Endothelial cell of umbilical vein (primary cell): ENCODE measurements at regions not wholly inside any gene's neighbourhood (a gene's known extent, or its start where the extent isn't known, plus 50 kb on each side); places are given as distances from the start of the nearest gene placed in this dataset.

Source experiments
- EZH2 ChIP-seq: IDR thresholded peaks from 2 replicates; pipeline ENCODE4 v1.6.1; 2012; ENCODE audit warnings: borderline replicate concordance, low read depth, mild to moderate bottlenecking, moderate library complexity, low read length, inconsistent platforms; ENCODE audit not compliant: severe bottlenecking
- JUN ChIP-seq: IDR thresholded peaks from 2 replicates; pipeline ENCODE4 v1.6.1; 2011; ENCODE audit warnings: borderline replicate concordance, low read depth; ENCODE audit not compliant: insufficient read length, insufficient read depth
- MAX ChIP-seq: IDR thresholded peaks from 2 replicates; pipeline ENCODE4 v1.6.1; 2011; ENCODE audit not compliant: insufficient read depth, insufficient read length
- MYC ChIP-seq: IDR thresholded peaks from one replicate; pipeline ENCODE4 v1.6.1; 2011; ENCODE audit warnings: mild to moderate bottlenecking, low read depth, low read length
- POLR2A ChIP-seq: IDR thresholded peaks from 2 replicates; pipeline ENCODE4 v1.6.1; 2012; ENCODE audit warnings: low read depth, mild to moderate bottlenecking, control low read depth, low read length
- POLR2AphosphoS5 ChIP-seq: IDR thresholded peaks from 2 replicates; pipeline ENCODE4 v1.6.1; 2012; ENCODE audit warnings: low read depth, mild to moderate bottlenecking, control low read depth, low read length, moderate library complexity; ENCODE audit not compliant: insufficient read depth
- TF ChIP-seq, protein P1 (sequence below), 2 donors: IDR thresholded peaks; 1 replicate in 1 of 2; 2 replicates in 1 of 2; pipeline ENCODE4 v1.5.1; 2011; ENCODE audit warnings: low read length in 2 of 2, mild to moderate bottlenecking in 2 of 2, moderate library complexity in 2 of 2, control low read depth in 1 of 2, inconsistent platforms in 1 of 2, low read depth in 1 of 2; ENCODE audit not compliant: insufficient read depth in 1 of 2; ENCODE audit errors: extremely low read depth in 1 of 2

GRCh38 chr2:4745056-4745991 is 946.9 kb upstream of the SOX11 start:
- TF ChIP-seq, protein P1, sequence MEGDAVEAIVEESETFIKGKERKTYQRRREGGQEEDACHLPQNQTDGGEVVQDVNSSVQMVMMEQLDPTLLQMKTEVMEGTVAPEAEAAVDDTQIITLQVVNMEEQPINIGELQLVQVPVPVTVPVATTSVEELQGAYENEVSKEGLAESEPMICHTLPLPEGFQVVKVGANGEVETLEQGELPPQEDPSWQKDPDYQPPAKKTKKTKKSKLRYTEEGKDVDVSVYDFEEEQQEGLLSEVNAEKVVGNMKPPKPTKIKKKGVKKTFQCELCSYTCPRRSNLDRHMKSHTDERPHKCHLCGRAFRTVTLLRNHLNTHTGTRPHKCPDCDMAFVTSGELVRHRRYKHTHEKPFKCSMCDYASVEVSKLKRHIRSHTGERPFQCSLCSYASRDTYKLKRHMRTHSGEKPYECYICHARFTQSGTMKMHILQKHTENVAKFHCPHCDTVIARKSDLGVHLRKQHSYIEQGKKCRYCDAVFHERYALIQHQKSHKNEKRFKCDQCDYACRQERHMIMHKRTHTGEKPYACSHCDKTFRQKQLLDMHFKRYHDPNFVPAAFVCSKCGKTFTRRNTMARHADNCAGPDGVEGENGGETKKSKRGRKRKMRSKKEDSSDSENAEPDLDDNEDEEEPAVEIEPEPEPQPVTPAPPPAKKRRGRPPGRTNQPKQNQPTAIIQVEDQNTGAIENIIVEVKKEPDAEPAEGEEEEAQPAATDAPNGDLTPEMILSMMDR (IDR thresholded peaks at IDR 0.05; ENCODE audit: extremely low read depth in 1 of 2, insufficient read depth in 1 of 2, low read depth in 1 of 2, low read length in 2 of 2) = no peak
- TF ChIP-seq EZH2 (no peak), JUN (no peak), POLR2A (no peak), POLR2AphosphoS5 (no peak), MAX (no peak), MYC (no peak)
